GM23338 (cell line): ENCODE measurements at regions not wholly inside any gene's neighbourhood (a gene's known extent, or its start where the extent isn't known, plus 50 kb on each side); places are given as distances from the start of the nearest gene placed in this dataset.

ENCODE experiments used
- ATAC-seq: fragments of 200-7000 bp; cut with Tn5 transposase; 3 replicates; pipeline ENCODE4 v1.9.1; 2020
- DNase-seq: peaks from one replicate; pipeline ENCODE4 v3.0.0-alpha.2; 2015; ENCODE audit warnings: low spot score
- H2AFZ ChIP-seq: fragments of 200-600 bp; sonication (generic); 2 replicates; pipeline ENCODE4 v1.8.0; 2016; ENCODE audit warnings: antibody characterized with exemption, mild to moderate bottlenecking, moderate library complexity
- H3F3A ChIP-seq: fragments of 200-600 bp; sonication (generic); replicated peaks from 2 replicates; pipeline ENCODE4 v1.8.0; 2017; ENCODE audit warnings: antibody characterized with exemption, mixed run types, low read depth
- H3K27ac ChIP-seq: fragments of 200-600 bp; sonication (generic); 2 replicates; pipeline ENCODE4 v1.6.1; 2016; ENCODE audit warnings: low read depth
- H3K27me3 ChIP-seq: fragments of 200-600 bp; sonication (generic); 2 replicates; pipeline ENCODE4 v1.8.0; 2016; ENCODE audit warnings: mild to moderate bottlenecking, mixed run types, moderate library complexity; ENCODE audit not compliant: insufficient read depth
- H3K36me3 ChIP-seq: fragments of 200-600 bp; sonication (generic); 2 replicates; pipeline ENCODE4 v1.8.0; 2016; ENCODE audit warnings: mild to moderate bottlenecking; ENCODE audit not compliant: insufficient read depth
- H3K4me1 ChIP-seq: fragments of 200-600 bp; sonication (generic); 2 replicates; pipeline ENCODE4 v1.8.0; 2016; ENCODE audit warnings: mild to moderate bottlenecking, moderate library complexity; ENCODE audit not compliant: insufficient read depth
- H3K4me2 ChIP-seq: fragments of 200-600 bp; sonication (generic); 2 replicates; pipeline ENCODE4 v1.7.1; 2017; ENCODE audit warnings: mixed run types
- H3K4me3 ChIP-seq: fragments of 200-600 bp; sonication (generic); 2 replicates; pipeline ENCODE4 v1.6.1; 2016; ENCODE audit warnings: mixed run types
- H3K79me2 ChIP-seq: fragments of 200-600 bp; sonication (generic); replicated peaks from 2 replicates; pipeline ENCODE4 v1.8.0; 2017; ENCODE audit warnings: mild to moderate bottlenecking; ENCODE audit not compliant: insufficient read depth
- H3K9me2 ChIP-seq: fragments of 200-600 bp; sonication (generic); 2 replicates; pipeline ENCODE4 v1.8.0; 2017; ENCODE audit not compliant: insufficient read depth
- H4K20me1 ChIP-seq: fragments of 200-600 bp; sonication (generic); replicated peaks from 2 replicates; pipeline ENCODE4 v1.8.0; 2017; ENCODE audit warnings: mild to moderate bottlenecking; ENCODE audit not compliant: insufficient read depth
- H3K27ac Mint-ChIP-seq: 2 replicates; pipeline ENCODE4 v1.8.0; 2020; ENCODE audit warnings: inconsistent platforms, mild to moderate bottlenecking, moderate library complexity, mixed read lengths
- H3K27me3 Mint-ChIP-seq: 3 replicates; pipeline ENCODE4 v1.8.0; 2022; ENCODE audit warnings: low read depth, mild to moderate bottlenecking, moderate library complexity, mixed read lengths, inconsistent platforms; ENCODE audit not compliant: insufficient read depth, poor library complexity
- H3K36me3 Mint-ChIP-seq: 3 replicates; pipeline ENCODE4 v1.8.0; 2021; ENCODE audit warnings: low read depth, mild to moderate bottlenecking, inconsistent platforms, moderate library complexity, mixed read lengths
- H3K4me1 Mint-ChIP-seq: 3 replicates; pipeline ENCODE4 v1.8.0; 2020; ENCODE audit warnings: mild to moderate bottlenecking, inconsistent platforms, mixed read lengths
- H3K4me3 Mint-ChIP-seq: 3 replicates; pipeline ENCODE4 v1.8.0; 2021; ENCODE audit warnings: moderate library complexity, mild to moderate bottlenecking, inconsistent platforms, mixed read lengths
- H3K9me3 Mint-ChIP-seq: 3 replicates; pipeline ENCODE4 v1.8.0; 2020; ENCODE audit warnings: moderate library complexity, mild to moderate bottlenecking, inconsistent platforms, mixed read lengths
- CREB1 ChIP-seq: fragments of 250-450 bp; sonication (Bioruptor Pico); IDR thresholded peaks from 2 replicates; pipeline ENCODE4 v1.5.0; 2020; ENCODE audit warnings: low read depth, mild to moderate bottlenecking, moderate library complexity
- EZH2 ChIP-seq: fragments of 200-600 bp; sonication (generic); IDR thresholded peaks from one replicate; pipeline ENCODE4 v1.8.0; 2017; ENCODE audit warnings: antibody characterized with exemption, mild to moderate bottlenecking, low read depth; ENCODE audit not compliant: unreplicated experiment
- EZH2phosphoT487 ChIP-seq: fragments of 200-600 bp; sonication (generic); IDR thresholded peaks from one replicate; pipeline ENCODE4 v1.8.1; 2018; ENCODE audit warnings: antibody characterized with exemption; ENCODE audit not compliant: unreplicated experiment
- JUNB ChIP-seq: IDR thresholded peaks from one replicate; pipeline ENCODE4 v1.6.1; 2016; ENCODE audit warnings: antibody characterized with exemption; ENCODE audit not compliant: unreplicated experiment
- NANOG ChIP-seq: IDR thresholded peaks from 2 replicates; pipeline ENCODE4 v1.6.1; 2016; ENCODE audit warnings: antibody characterized with exemption, borderline replicate concordance
- POLR2AphosphoS5 ChIP-seq: IDR thresholded peaks from 2 replicates; pipeline ENCODE4 v1.6.1; 2016; ENCODE audit warnings: antibody characterized with exemption, low read depth
- STAT1 ChIP-seq: IDR thresholded peaks from one replicate; pipeline ENCODE4 v1.6.1; 2016; ENCODE audit warnings: antibody characterized with exemption; ENCODE audit not compliant: unreplicated experiment
- ZNF114 ChIP-seq: fragments of 250-450 bp; sonication (Bioruptor Pico); IDR thresholded peaks from 2 replicates; pipeline ENCODE4 v1.5.0; 2020; ENCODE audit warnings: mild to moderate bottlenecking, moderate library complexity
- ZNF331 ChIP-seq: fragments of 250-450 bp; sonication (Bioruptor Pico); IDR thresholded peaks from 2 replicates; pipeline ENCODE4 v1.5.0; 2020; ENCODE audit warnings: low read depth, mild to moderate bottlenecking, moderate library complexity
- TF ChIP-seq, protein P1 (sequence below), 2 experiments: fragments of 200-600 bp in 1 of 2; sonication (generic) in 1 of 2; conservative IDR thresholded peaks; 2 replicates each; pipeline versions ENCODE4 v1.5.1 to v1.6.1; 2016 to 2017; ENCODE audit warnings: antibody characterized with exemption in 2 of 2, low read depth in 2 of 2, mild to moderate bottlenecking in 2 of 2, moderate library complexity in 1 of 2
- TF ChIP-seq, protein P2 (sequence below): fragments of 250-450 bp; sonication (Bioruptor Pico); IDR thresholded peaks from 2 replicates; pipeline ENCODE4 v1.5.0; 2020; ENCODE audit warnings: mild to moderate bottlenecking, moderate library complexity
- TF ChIP-seq, protein P3 (sequence below): IDR thresholded peaks from one replicate; pipeline ENCODE4 v1.6.1; 2018; ENCODE audit warnings: antibody characterized with exemption; ENCODE audit not compliant: unreplicated experiment
- TF ChIP-seq, protein P4 (sequence below): IDR thresholded peaks from 2 replicates; pipeline ENCODE4 v1.6.1; 2016; ENCODE audit warnings: antibody characterized with exemption

DNA sequence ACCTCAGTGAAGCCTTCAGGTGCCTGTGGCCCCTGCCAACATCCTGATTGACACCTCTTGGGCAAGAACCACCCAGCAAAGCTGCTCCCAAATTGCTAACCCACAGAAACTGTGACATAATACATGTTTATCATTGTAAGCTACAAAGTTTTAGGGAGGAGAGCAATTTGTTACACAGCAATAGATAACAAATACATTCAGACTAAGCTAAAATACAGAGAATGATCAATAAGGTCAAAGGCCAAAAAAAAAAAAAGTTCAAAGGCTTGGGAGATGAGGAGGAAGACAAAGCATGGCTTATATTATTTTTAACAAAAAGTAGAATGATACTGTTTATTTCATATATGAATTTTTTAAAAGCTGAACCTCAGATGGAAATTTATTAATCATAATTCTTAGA is 105.9 kb downstream of the ID4 start:
- H3K36me3 Mint-ChIP-seq = peaks cover 11% of the 10 kb centered on the region; the same call in 2 of the 3 replicates
- ATAC-seq = no peak

More for the DNA sequence above, 105.9 kb downstream of the ID4 start:
- Histone ChIP-seq H3K4me3 (no peak overlapping the region), H3K79me2 (no peaks in the 10 kb centered on the region), H3K9me2 (0 out of 2 replicates have a peak, but pooled peaks cover 9% of the 10 kb centered on the region), H3K4me1 (no peaks in the 10 kb centered on the region), H3K36me3 (no peaks in the 10 kb centered on the region; the same call in 1 of the 2 replicates), H3K4me2 (no peak overlapping the region), H3F3A (no peaks in the 10 kb centered on the region), H4K20me1 (no peaks in the 10 kb centered on the region), H3K27me3 (no peaks in the 10 kb centered on the region), H3K27ac (no peak overlapping the region), H2AFZ (no peak overlapping the region)
- Mint-ChIP-seq H3K27ac (no peak overlapping the region), H3K27me3 (peaks cover 4% of the 10 kb centered on the region), H3K4me3 (no peak overlapping the region), H3K9me3 (peaks cover 23% of the 10 kb centered on the region), H3K4me1 (no peaks in the 10 kb centered on the region)
- DNase-seq = no peak
- TF ChIP-seq, protein P1, sequence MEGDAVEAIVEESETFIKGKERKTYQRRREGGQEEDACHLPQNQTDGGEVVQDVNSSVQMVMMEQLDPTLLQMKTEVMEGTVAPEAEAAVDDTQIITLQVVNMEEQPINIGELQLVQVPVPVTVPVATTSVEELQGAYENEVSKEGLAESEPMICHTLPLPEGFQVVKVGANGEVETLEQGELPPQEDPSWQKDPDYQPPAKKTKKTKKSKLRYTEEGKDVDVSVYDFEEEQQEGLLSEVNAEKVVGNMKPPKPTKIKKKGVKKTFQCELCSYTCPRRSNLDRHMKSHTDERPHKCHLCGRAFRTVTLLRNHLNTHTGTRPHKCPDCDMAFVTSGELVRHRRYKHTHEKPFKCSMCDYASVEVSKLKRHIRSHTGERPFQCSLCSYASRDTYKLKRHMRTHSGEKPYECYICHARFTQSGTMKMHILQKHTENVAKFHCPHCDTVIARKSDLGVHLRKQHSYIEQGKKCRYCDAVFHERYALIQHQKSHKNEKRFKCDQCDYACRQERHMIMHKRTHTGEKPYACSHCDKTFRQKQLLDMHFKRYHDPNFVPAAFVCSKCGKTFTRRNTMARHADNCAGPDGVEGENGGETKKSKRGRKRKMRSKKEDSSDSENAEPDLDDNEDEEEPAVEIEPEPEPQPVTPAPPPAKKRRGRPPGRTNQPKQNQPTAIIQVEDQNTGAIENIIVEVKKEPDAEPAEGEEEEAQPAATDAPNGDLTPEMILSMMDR (conservative IDR thresholded peaks at IDR 0.05; ENCODE audit: low read depth in 2 of 2) = no peak
- TF ChIP-seq EZH2 (no peak), NANOG (no peak), STAT1 (no peak), ZNF114 (CRISPR knock-in tag) (no peak), JUNB (no peak), ZNF331 (CRISPR knock-in tag) (no peak), CREB1 (no peak), POLR2AphosphoS5 (no peak), EZH2phosphoT487 (no peak)
- TF ChIP-seq, protein P2, sequence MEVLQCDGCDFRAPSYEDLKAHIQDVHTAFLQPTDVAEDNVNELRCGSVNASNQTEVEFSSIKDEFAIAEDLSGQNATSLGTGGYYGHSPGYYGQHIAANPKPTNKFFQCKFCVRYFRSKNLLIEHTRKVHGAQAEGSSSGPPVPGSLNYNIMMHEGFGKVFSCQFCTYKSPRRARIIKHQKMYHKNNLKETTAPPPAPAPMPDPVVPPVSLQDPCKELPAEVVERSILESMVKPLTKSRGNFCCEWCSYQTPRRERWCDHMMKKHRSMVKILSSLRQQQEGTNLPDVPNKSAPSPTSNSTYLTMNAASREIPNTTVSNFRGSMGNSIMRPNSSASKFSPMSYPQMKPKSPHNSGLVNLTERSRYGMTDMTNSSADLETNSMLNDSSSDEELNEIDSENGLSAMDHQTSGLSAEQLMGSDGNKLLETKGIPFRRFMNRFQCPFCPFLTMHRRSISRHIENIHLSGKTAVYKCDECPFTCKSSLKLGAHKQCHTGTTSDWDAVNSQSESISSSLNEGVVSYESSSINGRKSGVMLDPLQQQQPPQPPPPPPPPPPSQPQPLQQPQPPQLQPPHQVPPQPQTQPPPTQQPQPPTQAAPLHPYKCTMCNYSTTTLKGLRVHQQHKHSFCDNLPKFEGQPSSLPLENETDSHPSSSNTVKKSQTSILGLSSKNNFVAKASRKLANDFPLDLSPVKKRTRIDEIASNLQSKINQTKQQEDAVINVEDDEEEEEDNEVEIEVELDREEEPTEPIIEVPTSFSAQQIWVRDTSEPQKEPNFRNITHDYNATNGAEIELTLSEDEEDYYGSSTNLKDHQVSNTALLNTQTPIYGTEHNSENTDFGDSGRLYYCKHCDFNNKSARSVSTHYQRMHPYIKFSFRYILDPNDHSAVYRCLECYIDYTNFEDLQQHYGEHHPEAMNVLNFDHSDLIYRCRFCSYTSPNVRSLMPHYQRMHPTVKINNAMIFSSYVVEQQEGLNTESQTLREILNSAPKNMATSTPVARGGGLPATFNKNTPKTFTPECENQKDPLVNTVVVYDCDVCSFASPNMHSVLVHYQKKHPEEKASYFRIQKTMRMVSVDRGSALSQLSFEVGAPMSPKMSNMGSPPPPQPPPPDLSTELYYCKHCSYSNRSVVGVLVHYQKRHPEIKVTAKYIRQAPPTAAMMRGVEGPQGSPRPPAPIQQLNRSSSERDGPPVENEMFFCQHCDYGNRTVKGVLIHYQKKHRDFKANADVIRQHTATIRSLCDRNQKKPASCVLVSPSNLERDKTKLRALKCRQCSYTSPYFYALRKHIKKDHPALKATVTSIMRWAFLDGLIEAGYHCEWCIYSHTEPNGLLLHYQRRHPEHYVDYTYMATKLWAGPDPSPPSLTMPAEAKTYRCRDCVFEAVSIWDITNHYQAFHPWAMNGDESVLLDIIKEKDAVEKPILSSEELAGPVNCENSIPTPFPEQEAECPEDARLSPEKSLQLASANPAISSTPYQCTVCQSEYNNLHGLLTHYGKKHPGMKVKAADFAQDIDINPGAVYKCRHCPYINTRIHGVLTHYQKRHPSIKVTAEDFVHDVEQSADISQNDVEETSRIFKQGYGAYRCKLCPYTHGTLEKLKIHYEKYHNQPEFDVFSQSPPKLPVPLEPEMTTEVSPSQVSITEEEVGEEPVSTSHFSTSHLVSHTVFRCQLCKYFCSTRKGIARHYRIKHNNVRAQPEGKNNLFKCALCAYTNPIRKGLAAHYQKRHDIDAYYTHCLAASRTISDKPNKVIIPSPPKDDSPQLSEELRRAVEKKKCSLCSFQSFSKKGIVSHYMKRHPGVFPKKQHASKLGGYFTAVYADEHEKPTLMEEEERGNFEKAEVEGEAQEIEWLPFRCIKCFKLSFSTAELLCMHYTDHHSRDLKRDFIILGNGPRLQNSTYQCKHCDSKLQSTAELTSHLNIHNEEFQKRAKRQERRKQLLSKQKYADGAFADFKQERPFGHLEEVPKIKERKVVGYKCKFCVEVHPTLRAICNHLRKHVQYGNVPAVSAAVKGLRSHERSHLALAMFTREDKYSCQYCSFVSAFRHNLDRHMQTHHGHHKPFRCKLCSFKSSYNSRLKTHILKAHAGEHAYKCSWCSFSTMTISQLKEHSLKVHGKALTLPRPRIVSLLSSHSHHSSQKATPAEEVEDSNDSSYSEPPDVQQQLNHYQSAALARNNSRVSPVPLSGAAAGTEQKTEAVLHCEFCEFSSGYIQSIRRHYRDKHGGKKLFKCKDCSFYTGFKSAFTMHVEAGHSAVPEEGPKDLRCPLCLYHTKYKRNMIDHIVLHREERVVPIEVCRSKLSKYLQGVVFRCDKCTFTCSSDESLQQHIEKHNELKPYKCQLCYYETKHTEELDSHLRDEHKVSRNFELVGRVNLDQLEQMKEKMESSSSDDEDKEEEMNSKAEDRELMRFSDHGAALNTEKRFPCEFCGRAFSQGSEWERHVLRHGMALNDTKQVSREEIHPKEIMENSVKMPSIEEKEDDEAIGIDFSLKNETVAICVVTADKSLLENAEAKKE = no peak
- TF ChIP-seq, protein P3, sequence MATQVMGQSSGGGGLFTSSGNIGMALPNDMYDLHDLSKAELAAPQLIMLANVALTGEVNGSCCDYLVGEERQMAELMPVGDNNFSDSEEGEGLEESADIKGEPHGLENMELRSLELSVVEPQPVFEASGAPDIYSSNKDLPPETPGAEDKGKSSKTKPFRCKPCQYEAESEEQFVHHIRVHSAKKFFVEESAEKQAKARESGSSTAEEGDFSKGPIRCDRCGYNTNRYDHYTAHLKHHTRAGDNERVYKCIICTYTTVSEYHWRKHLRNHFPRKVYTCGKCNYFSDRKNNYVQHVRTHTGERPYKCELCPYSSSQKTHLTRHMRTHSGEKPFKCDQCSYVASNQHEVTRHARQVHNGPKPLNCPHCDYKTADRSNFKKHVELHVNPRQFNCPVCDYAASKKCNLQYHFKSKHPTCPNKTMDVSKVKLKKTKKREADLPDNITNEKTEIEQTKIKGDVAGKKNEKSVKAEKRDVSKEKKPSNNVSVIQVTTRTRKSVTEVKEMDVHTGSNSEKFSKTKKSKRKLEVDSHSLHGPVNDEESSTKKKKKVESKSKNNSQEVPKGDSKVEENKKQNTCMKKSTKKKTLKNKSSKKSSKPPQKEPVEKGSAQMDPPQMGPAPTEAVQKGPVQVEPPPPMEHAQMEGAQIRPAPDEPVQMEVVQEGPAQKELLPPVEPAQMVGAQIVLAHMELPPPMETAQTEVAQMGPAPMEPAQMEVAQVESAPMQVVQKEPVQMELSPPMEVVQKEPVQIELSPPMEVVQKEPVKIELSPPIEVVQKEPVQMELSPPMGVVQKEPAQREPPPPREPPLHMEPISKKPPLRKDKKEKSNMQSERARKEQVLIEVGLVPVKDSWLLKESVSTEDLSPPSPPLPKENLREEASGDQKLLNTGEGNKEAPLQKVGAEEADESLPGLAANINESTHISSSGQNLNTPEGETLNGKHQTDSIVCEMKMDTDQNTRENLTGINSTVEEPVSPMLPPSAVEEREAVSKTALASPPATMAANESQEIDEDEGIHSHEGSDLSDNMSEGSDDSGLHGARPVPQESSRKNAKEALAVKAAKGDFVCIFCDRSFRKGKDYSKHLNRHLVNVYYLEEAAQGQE = no peak
- TF ChIP-seq, protein P4, sequence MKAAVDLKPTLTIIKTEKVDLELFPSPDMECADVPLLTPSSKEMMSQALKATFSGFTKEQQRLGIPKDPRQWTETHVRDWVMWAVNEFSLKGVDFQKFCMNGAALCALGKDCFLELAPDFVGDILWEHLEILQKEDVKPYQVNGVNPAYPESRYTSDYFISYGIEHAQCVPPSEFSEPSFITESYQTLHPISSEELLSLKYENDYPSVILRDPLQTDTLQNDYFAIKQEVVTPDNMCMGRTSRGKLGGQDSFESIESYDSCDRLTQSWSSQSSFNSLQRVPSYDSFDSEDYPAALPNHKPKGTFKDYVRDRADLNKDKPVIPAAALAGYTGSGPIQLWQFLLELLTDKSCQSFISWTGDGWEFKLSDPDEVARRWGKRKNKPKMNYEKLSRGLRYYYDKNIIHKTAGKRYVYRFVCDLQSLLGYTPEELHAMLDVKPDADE = no peak
